Esophagus squamous epithelium (tissue), 4 donors: ENCODE measurements at regions not wholly inside any gene's neighbourhood (a gene's known extent, or its start where the extent isn't known, plus 50 kb on each side); places are given as distances from the start of the nearest gene placed in this dataset.

Experiments
- CTCF ChIP-seq, 6 experiments: fragments of 450-650 bp in 4 of 6; fragments of 200-600 bp in 2 of 6; sonication (generic) in 2 of 6; IDR thresholded peaks; one replicate each; pipeline ENCODE4 v1.5.1; 2016 to 2019; ENCODE audit warnings: antibody characterized with exemption in 6 of 6, mild to moderate bottlenecking in 4 of 6, moderate library complexity in 4 of 6
- POLR2A ChIP-seq, 4 donors: fragments of 450-650 bp; IDR thresholded peaks; one replicate each; pipeline ENCODE4 v1.6.1; 2017; ENCODE audit warnings: antibody characterized with exemption in 4 of 4, mild to moderate bottlenecking in 4 of 4, moderate library complexity in 3 of 4

GRCh38 chr21:38900499-38900898 is 94.8 kb downstream of the ETS2 start:
- no peak for TF ChIP-seq CTCF (IDR thresholded peaks at IDR 0.05)
- no peak for TF ChIP-seq POLR2A (IDR thresholded peaks at IDR 0.05)
